Gastroesophageal sphincter (tissue), 3 donors: ENCODE measurements at regions not wholly inside any gene's neighbourhood (a gene's known extent, or its start where the extent isn't known, plus 50 kb on each side); places are given as distances from the start of the nearest gene placed in this dataset.

Experiments
- CTCF ChIP-seq, 4 experiments: fragments of 200-600 bp in 2 of 4; fragments of 450-650 bp in 2 of 4; sonication (generic) in 1 of 4; IDR thresholded peaks; one replicate each; pipeline ENCODE4 v1.5.1; 2017 to 2019; ENCODE audit warnings: antibody characterized with exemption in 4 of 4, mild to moderate bottlenecking in 2 of 4, moderate library complexity in 2 of 4
- EP300 ChIP-seq: sonication (generic); formaldehyde crosslinking; IDR thresholded peaks from one replicate; pipeline ENCODE4 v1.6.1; 2017; ENCODE audit warnings: antibody characterized with exemption, mild to moderate bottlenecking
- POLR2A ChIP-seq, 2 donors: fragments of 450-650 bp; IDR thresholded peaks; one replicate each; pipeline ENCODE4 v1.6.1; 2017; ENCODE audit warnings: antibody characterized with exemption in 2 of 2, mild to moderate bottlenecking in 2 of 2, moderate library complexity in 1 of 2
- POLR2AphosphoS5 ChIP-seq: sonication (generic); formaldehyde crosslinking; IDR thresholded peaks from one replicate; pipeline ENCODE4 v1.6.1; 2017; ENCODE audit warnings: antibody characterized with exemption

- no peak for TF ChIP-seq POLR2AphosphoS5
- TF ChIP-seq CTCF (IDR thresholded peaks at IDR 0.05) = no peak
- TF ChIP-seq POLR2A (IDR thresholded peaks at IDR 0.05) = no peak
- TF ChIP-seq EP300 = no peak
These were observed 274.1 kb upstream of the PCDH18 start for GRCh38 chr4:137806420-137806819.
